ENCODE measurements at regions not wholly inside any gene's neighbourhood (a gene's known extent, or its start where the extent isn't known, plus 50 kb on each side); places are given as distances from the start of the nearest gene placed in this dataset.

DNA sequence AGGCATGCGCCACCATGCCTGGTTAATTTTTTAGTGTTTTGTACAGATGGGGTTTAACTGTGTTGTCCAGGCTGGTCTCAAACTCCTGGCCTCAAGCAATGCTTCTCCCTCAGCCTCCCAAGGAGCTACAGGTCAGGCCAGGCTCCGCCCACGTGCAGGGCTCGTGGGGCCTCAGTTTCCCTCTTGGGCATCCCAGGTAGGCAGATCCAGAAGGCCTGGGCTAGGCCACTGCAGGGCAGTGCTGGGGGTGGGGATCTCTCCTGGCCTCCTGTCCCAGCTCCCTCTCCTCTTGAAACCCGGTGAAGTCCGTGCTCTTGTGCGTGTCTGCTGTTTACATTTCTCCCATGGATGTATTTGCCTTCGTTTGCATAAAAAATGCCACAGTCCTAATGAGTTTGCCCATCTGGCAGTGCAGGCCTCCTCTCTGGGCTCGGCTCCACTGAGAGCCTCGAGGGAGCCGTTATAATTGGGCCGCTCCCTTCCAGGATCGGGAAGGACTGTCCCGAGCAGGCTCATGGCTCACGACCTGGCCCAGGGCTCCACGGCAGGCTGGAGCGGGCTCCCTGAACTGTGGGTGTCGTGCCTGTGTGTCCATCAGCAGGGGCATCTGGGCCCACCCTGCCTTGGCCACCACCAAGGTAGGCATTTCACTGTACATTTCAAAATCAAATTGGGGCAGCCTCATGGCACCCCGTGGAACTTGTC, 52.6 kb upstream of the RUFY1 start:
- ATAC-seq (replicated peaks) (no peak), DNase-seq (no peak)
- Mint-ChIP-seq H3K4me1 (peaks cover 6 to 11% of the 10 kb centered on the region in 2 donors), H3K4me3 (no peak overlapping the region), H3K9me3 (peaks cover 5 to 6% of the 10 kb centered on the region in 2 donors), H3K27me3 (peaks cover 4 to 9% of the 10 kb centered on the region in 2 donors), H3K27ac (no peak overlapping the region), H3K36me3 (peaks cover 0 to 2% of the 10 kb centered on the region in 2 donors)

DNA sequence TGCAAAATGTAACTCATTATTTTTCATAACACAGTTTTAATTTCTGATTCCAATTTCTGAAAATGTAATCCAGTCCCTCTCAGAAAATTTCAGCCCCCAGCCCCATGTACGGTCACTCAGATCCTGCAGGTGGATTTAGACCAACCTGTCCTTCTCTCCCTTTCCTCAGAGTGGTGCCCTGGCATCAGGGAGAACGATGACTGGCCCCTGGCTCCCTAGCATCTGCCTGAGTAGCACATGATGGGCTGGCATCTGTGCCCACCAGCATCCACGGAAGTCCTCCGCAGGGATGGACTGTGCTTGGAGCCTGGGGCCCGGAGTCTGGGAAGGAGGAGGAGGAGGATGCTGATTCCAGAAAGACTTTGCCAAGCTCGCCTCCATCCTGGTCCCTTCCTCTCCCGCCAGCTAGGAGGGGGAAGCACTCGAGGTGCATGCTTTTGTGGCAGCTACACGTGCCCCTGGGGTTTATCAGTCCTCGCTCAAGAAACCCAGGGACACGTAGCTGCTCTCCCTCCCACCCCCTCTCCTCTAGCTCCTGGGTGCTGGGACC, 54.4 kb upstream of the RUFY1 start:
- H3K27ac Mint-ChIP-seq = no peak overlapping the region
- ATAC-seq (replicated peaks) = no peak
- H3K27me3 Mint-ChIP-seq = peaks cover 4 to 9% of the 10 kb centered on the region in 2 donors
- peaks cover 6 to 11% of the 10 kb centered on the region in 2 donors for H3K4me1 Mint-ChIP-seq
- H3K36me3 Mint-ChIP-seq = no peaks in the 10 kb centered on the region
- H3K4me3 Mint-ChIP-seq = no peak overlapping the region
- peaks cover 5% of the 10 kb centered on the region in 2 donors for H3K9me3 Mint-ChIP-seq
- DNase-seq = no peak

DNA sequence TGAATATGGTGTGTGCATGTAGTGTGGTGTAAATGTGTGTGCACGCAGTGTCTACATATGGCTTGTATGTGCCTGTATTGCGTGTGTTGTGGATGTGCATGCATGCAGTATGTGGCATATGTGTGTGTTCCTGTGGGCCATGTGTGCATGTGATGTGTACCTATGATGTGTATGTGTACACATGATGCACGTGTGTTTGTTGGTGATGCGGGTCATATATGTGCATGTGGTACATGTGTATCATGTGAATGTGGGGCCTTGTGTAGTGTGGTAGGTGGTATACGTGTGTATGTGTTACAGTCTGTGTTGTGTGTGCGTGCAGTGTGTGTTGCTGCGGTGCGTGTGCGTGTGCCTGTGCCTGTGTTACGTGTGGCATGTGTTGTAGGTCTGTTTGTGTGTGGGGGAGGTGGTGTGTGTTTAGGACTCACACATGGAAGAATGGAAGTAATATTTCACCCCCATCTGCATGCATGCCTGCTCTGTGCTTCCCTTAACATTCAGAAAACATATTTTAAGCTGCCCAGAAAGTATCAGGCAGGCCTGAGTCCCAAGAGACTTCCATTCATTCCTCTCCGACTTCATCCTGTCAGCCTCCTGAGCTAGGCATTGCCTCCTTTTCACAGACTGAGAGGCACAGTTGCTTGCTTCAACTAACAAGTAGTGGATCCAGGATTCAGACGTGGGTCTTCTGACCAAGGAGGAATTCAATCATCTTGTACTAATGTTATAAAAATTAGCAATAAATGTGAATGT, 55.4 kb upstream of the RUFY1 start:
- no peak for ATAC-seq (replicated peaks)
- no peak overlapping the region for H3K4me3 Mint-ChIP-seq
- H3K4me1 Mint-ChIP-seq = peaks cover 6 to 11% of the 10 kb centered on the region in 2 donors
- H3K36me3 Mint-ChIP-seq = no peaks in the 10 kb centered on the region
- no peak overlapping the region for H3K27ac Mint-ChIP-seq
- peaks cover 4 to 9% of the 10 kb centered on the region in 2 donors for H3K27me3 Mint-ChIP-seq
- peaks cover 0 to 1% of the 10 kb centered on the region in 2 donors for H3K9me3 Mint-ChIP-seq
- DNase-seq = no peak

DNA sequence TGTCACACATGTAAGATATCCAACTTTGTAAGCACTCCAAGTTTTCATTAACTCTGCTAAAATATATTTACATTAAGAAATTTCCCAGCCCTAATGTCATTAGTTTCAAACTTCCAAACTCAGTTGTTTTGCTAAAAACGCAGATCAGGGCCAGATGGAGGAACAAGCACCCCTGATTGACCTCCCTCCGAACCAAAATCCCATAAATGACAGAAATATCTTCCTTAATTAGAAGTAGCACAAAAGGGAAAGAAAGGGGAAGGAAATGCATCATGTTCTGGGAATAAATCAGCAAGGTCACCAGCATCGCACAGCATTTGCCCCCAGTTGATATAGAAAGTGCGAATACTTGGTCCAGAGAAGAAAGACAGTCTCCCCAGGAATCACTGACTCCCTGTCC, 61.4 kb upstream of the RUFY1 start:
- peaks cover 0 to 1% of the 10 kb centered on the region in 2 donors for H3K9me3 Mint-ChIP-seq
- ATAC-seq (replicated peaks) (no peak), DNase-seq (no peak)

DNA sequence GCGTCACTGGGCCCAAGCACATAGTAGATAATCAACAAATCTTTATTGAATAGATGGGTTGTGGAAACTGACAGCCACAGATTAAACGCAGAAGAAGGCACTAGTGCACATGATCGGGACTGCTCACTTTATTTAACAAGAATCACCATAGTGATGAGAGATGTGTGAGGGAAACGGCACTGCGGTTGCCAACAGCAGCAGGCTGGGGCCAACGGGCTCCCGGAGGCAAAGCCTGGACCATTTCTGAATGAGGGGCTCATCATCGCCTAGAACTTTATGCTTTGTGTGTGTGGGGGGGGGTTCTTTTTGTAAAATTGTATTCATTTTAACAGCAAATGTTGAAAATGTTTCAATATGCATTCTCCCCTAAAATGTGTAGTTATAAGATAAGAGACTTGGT, 61.9 kb upstream of the RUFY1 start:
- DNase-seq (no peak), ATAC-seq (replicated peaks) (no peak)
- Mint-ChIP-seq H3K9me3 (peaks cover 0 to 1% of the 10 kb centered on the region in 2 donors), H3K27me3 (peaks cover 4 to 5% of the 10 kb centered on the region in 2 donors), H3K36me3 (no peaks in the 10 kb centered on the region), H3K27ac (no peak overlapping the region), H3K4me1 (peaks cover 4 to 12% of the 10 kb centered on the region in 2 donors), H3K4me3 (no peak overlapping the region)

More for the DNA sequence above, 61.4 kb upstream of the RUFY1 start:
- no peak overlapping the region for H3K4me3 Mint-ChIP-seq
- peaks cover 4 to 15% of the 10 kb centered on the region in 2 donors for H3K4me1 Mint-ChIP-seq
- H3K27ac Mint-ChIP-seq = no peak overlapping the region
- H3K36me3 Mint-ChIP-seq = no peaks in the 10 kb centered on the region
- peaks cover 4 to 5% of the 10 kb centered on the region in 2 donors for H3K27me3 Mint-ChIP-seq

DNA sequence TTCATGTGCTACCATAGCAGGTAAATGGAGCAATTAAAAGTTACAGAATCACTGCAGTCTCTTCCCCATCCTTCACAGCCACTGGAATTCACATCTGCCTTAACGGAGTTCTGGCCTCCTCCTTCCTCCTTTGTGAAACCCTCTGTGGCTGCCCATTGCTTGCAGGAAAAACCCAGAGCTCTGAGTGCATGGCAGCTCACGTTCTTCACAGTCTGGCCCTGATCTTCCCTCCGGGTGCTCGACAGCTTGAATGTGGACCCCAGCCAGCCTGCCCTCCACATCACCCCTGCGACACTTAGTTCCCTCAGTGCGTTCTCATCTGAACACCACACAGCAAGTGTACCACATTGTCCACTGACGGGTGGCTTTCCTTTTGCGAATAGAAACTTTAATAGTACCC, 63.2 kb upstream of the RUFY1 start:
- Mint-ChIP-seq H3K4me3 (no peak overlapping the region), H3K27ac (no peak overlapping the region), H3K36me3 (no peaks in the 10 kb centered on the region), H3K4me1 (peaks cover 4 to 12% of the 10 kb centered on the region in 2 donors), H3K9me3 (peaks cover 0 to 1% of the 10 kb centered on the region in 2 donors), H3K27me3 (peaks cover 4 to 5% of the 10 kb centered on the region in 2 donors)
- no peak for ATAC-seq (replicated peaks)
- no peak for DNase-seq

DNA sequence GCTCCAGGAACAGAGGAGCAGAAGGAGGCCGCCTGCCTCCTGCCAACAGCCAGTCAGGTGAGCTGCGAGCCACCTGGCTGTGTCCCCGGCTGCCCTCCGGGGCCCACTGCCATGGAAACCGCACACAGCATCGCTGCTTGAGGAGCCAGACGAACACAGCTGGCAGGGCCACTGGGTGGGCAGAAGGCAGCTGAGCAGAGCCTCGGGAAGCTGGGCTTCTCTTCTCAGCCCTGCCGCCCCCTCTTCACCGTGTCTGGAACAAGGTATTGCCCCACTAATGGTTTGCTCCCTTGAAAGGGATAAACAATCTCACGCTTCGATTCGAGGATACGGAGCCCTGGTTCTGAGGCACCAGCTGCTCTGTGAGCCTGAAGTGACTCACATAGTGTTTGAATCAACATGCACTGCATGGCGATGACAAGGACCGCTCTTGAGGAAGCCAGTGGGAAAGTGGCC, 63.7 kb upstream of the RUFY1 start:
- Mint-ChIP-seq H3K4me1 (peaks cover 4 to 12% of the 10 kb centered on the region in 2 donors), H3K9me3 (peaks cover 0 to 1% of the 10 kb centered on the region in 2 donors), H3K27me3 (peaks cover 4 to 5% of the 10 kb centered on the region in 2 donors), H3K27ac (no peak overlapping the region), H3K36me3 (no peaks in the 10 kb centered on the region), H3K4me3 (no peak overlapping the region)
- ATAC-seq (replicated peaks) = no peak
- DNase-seq = no peak

DNA sequence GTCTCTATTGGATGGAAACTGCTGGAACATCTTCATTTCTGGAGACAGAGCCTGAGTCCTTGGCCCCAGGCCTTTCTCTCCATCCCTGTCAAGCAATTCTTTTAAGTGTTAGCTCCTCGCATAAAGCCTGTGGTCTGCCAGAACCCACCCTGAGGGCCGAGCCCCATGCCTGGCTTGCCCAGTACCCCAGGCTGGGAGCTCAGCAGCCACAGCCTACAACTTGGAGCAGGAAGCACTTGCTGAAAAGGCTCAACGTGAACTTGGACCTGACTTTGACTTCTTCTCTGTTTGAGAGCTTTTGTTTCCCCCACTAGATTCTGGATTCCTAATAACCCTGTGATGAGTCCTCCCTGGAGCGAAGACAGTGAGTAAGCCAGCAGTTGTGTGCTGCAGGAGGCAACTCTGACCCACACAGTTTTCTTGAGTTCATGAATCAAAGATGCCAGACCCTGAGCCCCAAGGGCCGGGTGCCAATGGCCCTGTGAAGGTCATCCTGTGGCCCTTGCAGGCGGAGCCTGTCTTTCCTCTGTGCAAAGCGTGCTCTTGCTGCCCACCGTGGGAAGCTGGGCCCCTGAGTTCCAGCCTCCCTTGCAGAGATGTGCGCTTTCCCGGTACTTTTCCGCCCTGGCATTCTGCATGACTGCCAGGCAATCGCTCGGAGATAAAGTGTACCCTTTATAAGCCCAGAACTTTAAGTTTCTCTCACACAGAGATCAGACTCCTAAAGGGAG, 64.3 kb upstream of the RUFY1 start:
- no peak for ATAC-seq (replicated peaks)
- H3K4me3 Mint-ChIP-seq = no peak overlapping the region
- peaks cover 4 to 12% of the 10 kb centered on the region in 2 donors for H3K4me1 Mint-ChIP-seq
- H3K36me3 Mint-ChIP-seq = no peaks in the 10 kb centered on the region
- H3K27ac Mint-ChIP-seq = no peak overlapping the region
- H3K9me3 Mint-ChIP-seq = peaks cover 0 to 1% of the 10 kb centered on the region in 2 donors
- no peak for DNase-seq
- peaks cover 4 to 5% of the 10 kb centered on the region in 2 donors for H3K27me3 Mint-ChIP-seq

DNA sequence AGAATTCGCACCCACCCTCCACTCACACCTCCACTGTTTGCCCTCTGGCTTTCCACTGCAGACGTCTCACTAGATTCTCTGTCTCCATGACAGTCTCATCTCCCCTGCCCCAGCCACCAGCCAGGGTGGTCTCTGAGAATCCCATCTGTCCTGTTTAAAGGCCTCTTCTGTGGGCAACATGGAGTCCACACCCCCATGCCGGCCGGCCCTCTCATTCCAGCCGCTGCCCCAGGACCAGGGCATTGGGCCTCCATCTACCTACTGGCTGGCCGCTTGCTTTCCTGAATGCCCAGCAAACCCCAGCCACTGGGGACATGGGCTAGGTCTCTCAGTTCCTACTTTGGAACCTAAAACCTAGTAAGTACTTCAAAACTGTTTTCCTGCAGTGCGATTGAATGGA, 65.6 kb upstream of the RUFY1 start:
- Mint-ChIP-seq H3K36me3 (no peaks in the 10 kb centered on the region), H3K27ac (no peak overlapping the region), H3K9me3 (peaks cover 0 to 2% of the 10 kb centered on the region in 2 donors), H3K4me3 (no peak overlapping the region), H3K27me3 (peaks cover 4 to 5% of the 10 kb centered on the region in 2 donors), H3K4me1 (peaks cover 4 to 12% of the 10 kb centered on the region in 2 donors)
- no peak for ATAC-seq (replicated peaks)
- no peak for DNase-seq

DNA sequence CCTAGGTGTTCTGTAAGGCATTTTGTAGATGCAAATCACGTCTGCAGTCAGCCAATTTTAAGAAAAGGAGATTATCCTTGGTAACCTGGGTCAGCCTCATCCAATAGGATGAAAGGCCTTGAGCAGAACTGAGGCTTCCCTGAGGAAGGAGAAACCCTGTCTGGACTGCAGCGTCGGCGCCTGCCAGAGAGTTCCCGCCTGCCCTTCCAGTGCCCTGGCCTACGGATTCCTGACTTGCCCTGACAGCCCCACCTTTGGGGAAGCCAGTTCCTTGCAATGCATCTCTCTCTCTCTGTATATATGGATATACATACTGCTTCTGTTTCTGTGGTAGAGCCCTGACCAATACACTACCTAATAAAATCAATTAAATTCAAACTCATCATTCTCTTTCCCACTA, 66.2 kb upstream of the RUFY1 start:
- Mint-ChIP-seq H3K9me3 (peaks cover 0 to 2% of the 10 kb centered on the region in 2 donors), H3K4me3 (no peak overlapping the region), H3K27ac (no peak overlapping the region), H3K27me3 (peaks cover 2 to 3% of the 10 kb centered on the region in 2 donors), H3K36me3 (no peaks in the 10 kb centered on the region), H3K4me1 (peaks cover 3 to 10% of the 10 kb centered on the region in 2 donors)
- no peak for ATAC-seq (replicated peaks)
- DNase-seq = no peak

DNA sequence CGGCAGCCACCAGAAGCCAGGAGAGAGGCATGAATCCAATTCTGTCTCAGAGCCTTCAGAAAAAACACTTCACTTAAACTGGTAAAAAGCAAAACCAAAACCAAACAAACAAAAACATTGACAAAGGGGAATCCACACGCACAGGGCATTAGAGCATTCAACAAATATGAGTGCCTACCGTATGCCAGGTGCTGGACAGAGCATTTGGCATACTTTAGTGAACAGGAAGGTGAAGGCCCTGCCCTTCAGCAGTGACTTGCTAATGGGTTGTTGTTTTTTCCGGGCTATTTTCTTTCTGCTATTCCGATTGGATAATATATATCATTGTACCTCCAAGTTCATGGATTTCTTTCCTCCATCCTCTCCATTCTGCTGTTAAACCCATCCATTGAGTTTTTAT, 71.7 kb upstream of the RUFY1 start:
- Mint-ChIP-seq H3K9me3 (peaks cover 0 to 2% of the 10 kb centered on the region in 2 donors), H3K36me3 (no peaks in the 10 kb centered on the region), H3K27ac (no peak overlapping the region), H3K27me3 (peaks cover 16 to 20% of the 10 kb centered on the region in 2 donors), H3K4me1 (no peaks in the 10 kb centered on the region), H3K4me3 (no peak overlapping the region)
- DNase-seq (no peak), ATAC-seq (replicated peaks) (no peak)

DNA sequence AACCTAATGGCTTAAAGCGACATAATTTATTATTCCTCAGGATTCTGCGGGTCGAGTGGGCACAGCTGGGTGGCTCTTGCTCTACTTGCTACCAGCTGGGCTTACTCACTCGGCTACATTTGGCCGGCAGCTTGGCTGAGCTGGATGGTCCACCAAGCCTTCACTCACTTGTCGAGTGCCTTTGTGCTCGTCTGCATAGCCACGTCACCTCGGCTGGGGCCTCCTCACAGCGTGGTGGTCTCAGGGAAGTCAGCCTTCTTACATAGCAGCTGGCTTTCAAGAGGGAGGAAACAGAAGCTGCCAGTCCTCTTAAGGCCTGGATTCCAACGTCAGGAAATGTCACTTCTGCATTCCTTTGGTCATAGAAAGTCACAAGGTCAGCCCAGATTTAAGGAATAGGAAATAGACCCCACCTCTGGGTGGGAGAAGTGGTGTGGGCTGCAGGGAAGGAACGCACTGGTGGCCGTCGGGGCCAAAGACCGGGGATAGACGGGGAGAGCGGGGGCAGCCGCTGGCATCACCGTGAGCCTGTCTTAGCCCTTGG, 75.1 kb upstream of the RUFY1 start:
- H3K27me3 Mint-ChIP-seq = peaks cover 16 to 20% of the 10 kb centered on the region in 2 donors
- ATAC-seq (replicated peaks) = no peak
- H3K27ac Mint-ChIP-seq = no peak overlapping the region
- H3K36me3 Mint-ChIP-seq = no peaks in the 10 kb centered on the region
- H3K9me3 Mint-ChIP-seq = peaks cover 0 to 1% of the 10 kb centered on the region in 2 donors
- no peak for DNase-seq
- no peaks in the 10 kb centered on the region for H3K4me1 Mint-ChIP-seq
- H3K4me3 Mint-ChIP-seq = no peak overlapping the region

DNA sequence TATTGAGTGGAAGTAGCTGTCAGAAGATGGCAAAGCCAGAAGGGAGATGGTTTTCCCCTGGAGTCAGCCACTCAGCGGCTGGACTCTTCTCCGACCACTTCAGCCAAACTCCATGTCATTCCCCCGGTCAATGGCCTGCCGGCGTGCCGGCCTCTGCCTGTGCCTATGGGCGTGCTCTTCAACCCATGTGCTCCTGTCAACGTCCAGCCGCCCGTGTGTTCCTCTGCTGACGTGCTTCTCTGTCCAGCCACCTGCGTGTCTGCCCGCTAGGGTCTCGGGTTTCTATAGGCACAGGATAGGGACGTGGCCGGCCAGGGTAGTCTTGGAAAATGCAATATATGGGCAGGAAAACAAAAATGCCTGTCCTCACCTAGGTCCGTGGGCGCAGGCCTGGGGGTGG, 77.7 kb upstream of the RUFY1 start:
- no peak for ATAC-seq (replicated peaks)
- Mint-ChIP-seq H3K4me1 (no peaks in the 10 kb centered on the region), H3K36me3 (no peaks in the 10 kb centered on the region), H3K27ac (no peak overlapping the region), H3K9me3 (no peaks in the 10 kb centered on the region), H3K27me3 (peaks cover 16 to 20% of the 10 kb centered on the region in 2 donors), H3K4me3 (no peak overlapping the region)
- DNase-seq = no peak

DNA sequence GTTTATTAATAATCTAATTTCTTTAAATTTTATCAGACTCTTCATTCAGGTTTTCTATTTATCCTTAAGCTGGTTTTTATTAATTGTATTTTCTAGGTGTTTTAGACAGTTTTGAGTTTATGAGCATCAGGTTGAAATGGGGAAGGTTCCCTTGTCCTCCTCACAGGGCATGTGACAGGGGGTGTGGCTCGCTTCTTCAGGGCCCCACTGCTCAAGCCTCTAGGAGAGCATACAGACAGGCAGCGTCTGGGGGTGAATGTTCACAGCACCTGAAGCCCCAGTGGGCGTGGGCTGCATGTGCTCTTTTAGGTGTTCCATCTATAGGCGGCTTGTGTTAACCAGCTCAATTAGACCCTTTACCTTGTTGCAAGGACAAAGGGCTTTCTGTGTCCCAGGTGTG, 78.2 kb upstream of the RUFY1 start:
- no peak overlapping the region for H3K27ac Mint-ChIP-seq
- no peak overlapping the region for H3K4me3 Mint-ChIP-seq
- no peaks in the 10 kb centered on the region for H3K4me1 Mint-ChIP-seq
- no peaks in the 10 kb centered on the region for H3K9me3 Mint-ChIP-seq
- DNase-seq = no peak
- peaks cover 13 to 16% of the 10 kb centered on the region in 2 donors for H3K27me3 Mint-ChIP-seq
- no peak for ATAC-seq (replicated peaks)
- peaks cover 0 to 4% of the 10 kb centered on the region in 2 donors for H3K36me3 Mint-ChIP-seq
